KMS-11 (cell line): ENCODE measurements at regions not wholly inside any gene's neighbourhood (a gene's known extent, or its start where the extent isn't known, plus 50 kb on each side); places are given as distances from the start of the nearest gene placed in this dataset.

Experiments
- H2AFZ ChIP-seq: fragments of 200-600 bp; sonication (generic); 2 replicates; pipeline ENCODE4 v1.6.1; 2016; ENCODE audit warnings: antibody characterized with exemption, mixed run types, low read depth
- H3K27ac ChIP-seq: fragments of 200-600 bp; sonication (generic); 2 replicates; pipeline ENCODE4 v1.6.1; 2016; ENCODE audit warnings: mild to moderate bottlenecking, mixed run types
- H3K27me3 ChIP-seq: fragments of 200-600 bp; sonication (generic); 2 replicates; pipeline ENCODE4 v1.6.1; 2017; ENCODE audit warnings: mild to moderate bottlenecking, low read depth, mixed run types, moderate library complexity; ENCODE audit not compliant: insufficient read depth
- H3K36me3 ChIP-seq: fragments of 200-600 bp; sonication (generic); 2 replicates; pipeline ENCODE4 v1.6.1; 2017; ENCODE audit warnings: mild to moderate bottlenecking, mixed run types; ENCODE audit not compliant: insufficient read depth
- H3K4me1 ChIP-seq: fragments of 200-600 bp; sonication (generic); 2 replicates; pipeline ENCODE4 v1.6.1; 2016; ENCODE audit warnings: mild to moderate bottlenecking, low read depth, mixed run types; ENCODE audit not compliant: poor library complexity, severe bottlenecking
- H3K4me2 ChIP-seq: fragments of 200-600 bp; sonication (generic); 2 replicates; pipeline ENCODE4 v1.7.0; 2016; ENCODE audit warnings: mild to moderate bottlenecking, mixed run types
- H3K4me3 ChIP-seq: fragments of 200-600 bp; sonication (generic); IDR thresholded peaks from 2 replicates; pipeline ENCODE4 v1.6.1; 2017; ENCODE audit warnings: low read depth, low read length, mixed read lengths; ENCODE audit not compliant: insufficient read depth
- H3K79me2 ChIP-seq: fragments of 200-600 bp; sonication (generic); 2 replicates; pipeline ENCODE4 v1.6.1; 2016; ENCODE audit warnings: low read depth, mixed run types; ENCODE audit not compliant: insufficient read depth
- H3K9ac ChIP-seq: fragments of 200-600 bp; sonication (generic); 2 replicates; pipeline ENCODE4 v1.6.1; 2016; ENCODE audit warnings: mild to moderate bottlenecking, mixed run types
- H4K20me1 ChIP-seq: fragments of 200-600 bp; sonication (generic); 2 replicates; pipeline ENCODE4 v1.6.1; 2016; ENCODE audit warnings: mild to moderate bottlenecking, mixed run types; ENCODE audit not compliant: insufficient read depth
- TF ChIP-seq, protein P1 (sequence below): fragments of 200-600 bp; sonication (generic); conservative IDR thresholded peaks from 2 replicates; pipeline ENCODE4 v1.6.1; 2017; ENCODE audit warnings: low read depth, mild to moderate bottlenecking, antibody characterized with exemption, low read length, moderate library complexity, mixed read lengths

DNA sequence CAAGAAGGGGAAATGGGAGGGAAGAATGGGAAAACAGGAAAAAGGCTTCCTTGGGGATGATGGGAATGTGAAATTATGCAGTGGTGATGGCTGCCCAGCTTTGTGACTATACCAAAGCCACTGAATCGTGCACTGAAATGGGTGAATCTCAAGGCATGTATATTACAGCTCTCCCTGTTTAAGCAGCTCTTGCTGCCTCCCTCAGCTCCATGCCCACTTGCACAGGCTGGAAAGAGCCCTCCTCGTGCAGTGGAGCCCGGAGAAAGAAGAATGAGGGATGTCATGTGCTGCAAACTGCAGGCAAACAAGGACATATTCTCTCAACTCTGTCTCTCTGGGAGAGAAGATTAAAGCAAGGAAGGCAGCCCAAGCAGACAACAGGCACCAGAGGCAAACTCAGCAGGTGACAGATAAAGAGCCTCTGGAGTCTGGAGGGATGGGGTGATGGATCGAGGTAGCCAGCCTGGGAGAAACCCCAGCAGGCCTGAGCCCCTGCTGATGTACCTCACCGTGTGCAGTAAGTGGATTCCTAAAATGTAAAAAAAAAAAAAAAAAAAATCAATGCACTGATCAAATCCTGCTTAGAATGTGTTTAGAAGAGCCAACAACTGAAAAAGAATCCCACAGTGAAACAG lies 62.4 kb upstream of the SLC66A3 start:
- Histone ChIP-seq H3K9ac (no peak overlapping the region), H4K20me1 (no peaks in the 10 kb centered on the region), H3K4me1 (no peaks in the 10 kb centered on the region), H3K79me2 (no peaks in the 10 kb centered on the region), H3K4me2 (no peak overlapping the region), H3K27me3 (no peaks in the 10 kb centered on the region), H2AFZ (no peak overlapping the region), H3K36me3 (no peaks in the 10 kb centered on the region), H3K4me3 (no peak overlapping the region), H3K27ac (no peak overlapping the region)
- TF ChIP-seq, protein P1, sequence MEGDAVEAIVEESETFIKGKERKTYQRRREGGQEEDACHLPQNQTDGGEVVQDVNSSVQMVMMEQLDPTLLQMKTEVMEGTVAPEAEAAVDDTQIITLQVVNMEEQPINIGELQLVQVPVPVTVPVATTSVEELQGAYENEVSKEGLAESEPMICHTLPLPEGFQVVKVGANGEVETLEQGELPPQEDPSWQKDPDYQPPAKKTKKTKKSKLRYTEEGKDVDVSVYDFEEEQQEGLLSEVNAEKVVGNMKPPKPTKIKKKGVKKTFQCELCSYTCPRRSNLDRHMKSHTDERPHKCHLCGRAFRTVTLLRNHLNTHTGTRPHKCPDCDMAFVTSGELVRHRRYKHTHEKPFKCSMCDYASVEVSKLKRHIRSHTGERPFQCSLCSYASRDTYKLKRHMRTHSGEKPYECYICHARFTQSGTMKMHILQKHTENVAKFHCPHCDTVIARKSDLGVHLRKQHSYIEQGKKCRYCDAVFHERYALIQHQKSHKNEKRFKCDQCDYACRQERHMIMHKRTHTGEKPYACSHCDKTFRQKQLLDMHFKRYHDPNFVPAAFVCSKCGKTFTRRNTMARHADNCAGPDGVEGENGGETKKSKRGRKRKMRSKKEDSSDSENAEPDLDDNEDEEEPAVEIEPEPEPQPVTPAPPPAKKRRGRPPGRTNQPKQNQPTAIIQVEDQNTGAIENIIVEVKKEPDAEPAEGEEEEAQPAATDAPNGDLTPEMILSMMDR: no peak

- H3K27me3 ChIP-seq: no peaks in the 10 kb centered on the region
- H3K9ac ChIP-seq: no peak overlapping the region
- H3K79me2 ChIP-seq: no peaks in the 10 kb centered on the region
- H3K4me3 ChIP-seq: no peak overlapping the region
- H4K20me1 ChIP-seq: no peaks in the 10 kb centered on the region
- H2AFZ ChIP-seq: no peak overlapping the region
- H3K4me1 ChIP-seq: no peaks in the 10 kb centered on the region
- H3K27ac ChIP-seq: no peak overlapping the region
- H3K36me3 ChIP-seq: no peaks in the 10 kb centered on the region
- no peak overlapping the region for H3K4me2 ChIP-seq
- TF ChIP-seq, protein P1: no peak
Observed at GRCh38 chr2:11093467-11093866, 61.8 kb upstream of the SLC66A3 start.

- Histone ChIP-seq H3K9ac (no peak overlapping the region), H3K4me1 (no peaks in the 10 kb centered on the region), H3K4me2 (no peak overlapping the region), H3K36me3 (no peaks in the 10 kb centered on the region), H3K27me3 (no peaks in the 10 kb centered on the region), H3K4me3 (no peak overlapping the region), H3K27ac (no peak overlapping the region), H3K79me2 (no peaks in the 10 kb centered on the region), H2AFZ (no peak overlapping the region), H4K20me1 (no peaks in the 10 kb centered on the region)
- TF ChIP-seq, protein P1: no peak
Observed at GRCh38 chr2:11094021-11094810, 61.1 kb upstream of the SLC66A3 start.

DNA sequence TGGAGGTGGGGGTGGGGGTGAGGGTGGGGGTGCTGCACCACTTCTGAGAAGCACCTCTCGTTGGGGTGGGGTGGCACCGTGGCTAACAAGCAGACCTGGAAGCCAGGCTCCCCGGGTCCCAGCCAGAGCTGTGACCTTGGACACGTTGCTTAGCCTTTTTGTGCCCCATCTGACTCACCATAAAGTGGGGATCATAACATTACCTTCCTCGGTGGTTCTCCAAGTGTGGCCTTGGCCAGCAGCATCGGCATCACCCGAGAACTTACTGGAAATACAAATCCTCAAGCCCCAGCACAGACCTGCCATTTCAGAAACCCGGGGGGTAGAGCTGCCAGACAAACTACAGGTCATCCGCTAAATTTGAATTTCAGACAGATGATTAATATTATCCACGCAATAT lies 58.7 kb upstream of the SLC66A3 start:
- Histone ChIP-seq H4K20me1 (no peaks in the 10 kb centered on the region), H3K4me3 (no peak overlapping the region), H3K27me3 (no peaks in the 10 kb centered on the region), H3K79me2 (no peaks in the 10 kb centered on the region), H3K4me1 (peaks cover 5% of the 10 kb centered on the region), H3K9ac (no peak overlapping the region), H2AFZ (no peak overlapping the region), H3K4me2 (no peak overlapping the region), H3K27ac (no peak overlapping the region), H3K36me3 (no peaks in the 10 kb centered on the region)
- TF ChIP-seq, protein P1: no peak
